Testis (tissue), 2 donors: ENCODE measurements at regions not wholly inside any gene's neighbourhood (a gene's known extent, or its start where the extent isn't known, plus 50 kb on each side); places are given as distances from the start of the nearest gene placed in this dataset.

Experiments used
- DNase-seq: peaks from one replicate; pipeline ENCODE4 v3.0.0-alpha.2; 2019
- H3K27ac ChIP-seq, 2 donors: fragments of 200-600 bp; sonication (generic); one replicate each; pipeline ENCODE4 v1.5.1; 2019
- H3K27me3 ChIP-seq: fragments of 200-600 bp; sonication (generic); one replicate; pipeline ENCODE4 v1.5.1; 2019
- H3K36me3 ChIP-seq: fragments of 200-600 bp; sonication (generic); one replicate; pipeline ENCODE4 v1.5.1; 2017; ENCODE audit warnings: low read depth; ENCODE audit errors: missing control alignments
- H3K4me1 ChIP-seq: fragments of 200-600 bp; sonication (generic); one replicate; pipeline ENCODE4 v1.5.1; 2019
- H3K4me3 ChIP-seq, 2 donors: fragments of 200-600 bp; sonication (generic); one replicate each; pipeline ENCODE4 v1.5.1; 2017 to 2019
- H3K9me3 ChIP-seq: fragments of 200-600 bp; sonication (generic); one replicate; pipeline ENCODE4 v1.5.1; 2017
- POLR2A ChIP-seq: fragments of 450-650 bp; IDR thresholded peaks from one replicate; pipeline ENCODE4 v1.6.1; 2017; ENCODE audit warnings: antibody characterized with exemption, mild to moderate bottlenecking, moderate library complexity
- WGBS, 2 donors: methylation state at CpG; one replicate each; pipeline ENCODE4 v1.1.5; 2018; 5-methylcytosine and 5-hydroxymethylcytosine counted together
- intact Hi-C: fragments of 100-400 bp; cut with DNase I; formaldehyde crosslinking; loops from one replicate; pipeline ENCODE4 v1.15.1; 2023; ENCODE audit warnings: low total_unique reads
- TF ChIP-seq, protein P1 (sequence below), 3 experiments: fragments of 450-650 bp in 2 of 3; fragments of 200-600 bp in 1 of 3; sonication (generic) in 1 of 3; IDR thresholded peaks; one replicate each; pipeline ENCODE4 v1.5.1; 2016 to 2019; ENCODE audit warnings: antibody characterized with exemption in 3 of 3, mild to moderate bottlenecking in 2 of 3, moderate library complexity in 1 of 3

GRCh38 chr14:86570371-86570770, 1040.4 kb downstream of the FLRT2 start:
- DNase-seq = no peak

GRCh38 chr14:86543521-86543920, 1013.6 kb downstream of the FLRT2 start:
- TF ChIP-seq, protein P1, sequence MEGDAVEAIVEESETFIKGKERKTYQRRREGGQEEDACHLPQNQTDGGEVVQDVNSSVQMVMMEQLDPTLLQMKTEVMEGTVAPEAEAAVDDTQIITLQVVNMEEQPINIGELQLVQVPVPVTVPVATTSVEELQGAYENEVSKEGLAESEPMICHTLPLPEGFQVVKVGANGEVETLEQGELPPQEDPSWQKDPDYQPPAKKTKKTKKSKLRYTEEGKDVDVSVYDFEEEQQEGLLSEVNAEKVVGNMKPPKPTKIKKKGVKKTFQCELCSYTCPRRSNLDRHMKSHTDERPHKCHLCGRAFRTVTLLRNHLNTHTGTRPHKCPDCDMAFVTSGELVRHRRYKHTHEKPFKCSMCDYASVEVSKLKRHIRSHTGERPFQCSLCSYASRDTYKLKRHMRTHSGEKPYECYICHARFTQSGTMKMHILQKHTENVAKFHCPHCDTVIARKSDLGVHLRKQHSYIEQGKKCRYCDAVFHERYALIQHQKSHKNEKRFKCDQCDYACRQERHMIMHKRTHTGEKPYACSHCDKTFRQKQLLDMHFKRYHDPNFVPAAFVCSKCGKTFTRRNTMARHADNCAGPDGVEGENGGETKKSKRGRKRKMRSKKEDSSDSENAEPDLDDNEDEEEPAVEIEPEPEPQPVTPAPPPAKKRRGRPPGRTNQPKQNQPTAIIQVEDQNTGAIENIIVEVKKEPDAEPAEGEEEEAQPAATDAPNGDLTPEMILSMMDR (IDR thresholded peaks at IDR 0.05) = no peak
- TF ChIP-seq POLR2A = no peak
- intact Hi-C loops = no loop called here
- no peaks in the 10 kb centered on the region for H3K9me3 ChIP-seq
- H3K27ac ChIP-seq = no peak overlapping the region
- H3K4me1 ChIP-seq = no peaks in the 10 kb centered on the region
- no peaks in the 10 kb centered on the region for H3K27me3 ChIP-seq
- H3K36me3 ChIP-seq = no peaks in the 10 kb centered on the region
- H3K4me3 ChIP-seq = no peak overlapping the region
- DNase-seq = no peak

More at GRCh38 chr14:86570371-86570770, 1040.4 kb downstream of the FLRT2 start:
- TF ChIP-seq POLR2A = no peak
- TF ChIP-seq, protein P1 (IDR thresholded peaks at IDR 0.05) = no peak
- Histone ChIP-seq H3K36me3 (no peaks in the 10 kb centered on the region), H3K4me1 (no peaks in the 10 kb centered on the region), H3K9me3 (no peaks in the 10 kb centered on the region), H3K27me3 (no peaks in the 10 kb centered on the region), H3K27ac (no peak overlapping the region), H3K4me3 (no peak overlapping the region)
- intact Hi-C loops = no loop called here

DNA sequence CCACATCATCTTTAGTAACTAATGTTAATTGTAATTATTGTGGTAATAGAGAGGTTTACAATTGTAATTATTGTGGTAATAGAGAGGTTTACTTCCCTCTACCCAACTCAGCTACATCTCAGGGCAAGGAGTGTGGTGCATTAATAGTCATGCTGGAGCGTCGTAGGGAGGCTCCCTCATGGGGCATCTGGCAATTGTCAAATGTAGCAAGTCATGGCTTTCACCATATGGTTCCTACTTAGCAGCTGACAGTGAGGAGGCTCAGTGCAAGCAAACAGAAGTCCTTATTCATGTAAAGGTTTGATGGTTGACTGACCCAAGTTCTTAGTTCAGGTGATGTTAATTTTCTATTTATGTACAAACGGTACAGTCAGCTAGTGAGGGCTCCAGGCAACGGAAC, 1012.0 kb downstream of the FLRT2 start:
- DNase-seq = no peak
- Histone ChIP-seq H3K27ac (no peak overlapping the region), H3K4me1 (no peaks in the 10 kb centered on the region), H3K4me3 (no peak overlapping the region), H3K9me3 (no peaks in the 10 kb centered on the region), H3K36me3 (no peaks in the 10 kb centered on the region), H3K27me3 (no peaks in the 10 kb centered on the region)
- 79 to 89% methylated on average over 4 of the region's 4 CpGs for WGBS, 2 donors
- no peak for TF ChIP-seq POLR2A
- TF ChIP-seq, protein P1 (IDR thresholded peaks at IDR 0.05) = no peak
- intact Hi-C loops = no loop called here

GRCh38 chr14:86540636-86541247, 1010.8 kb downstream of the FLRT2 start:
- H3K36me3 ChIP-seq = no peaks in the 10 kb centered on the region
- TF ChIP-seq, protein P1 (IDR thresholded peaks at IDR 0.05) = no peak
- no peak for TF ChIP-seq POLR2A
- no peak for DNase-seq
- intact Hi-C loops = no loop called here
- no peaks in the 10 kb centered on the region for H3K4me1 ChIP-seq
- no peak overlapping the region for H3K4me3 ChIP-seq
- H3K27me3 ChIP-seq = no peaks in the 10 kb centered on the region
- H3K27ac ChIP-seq = no peak overlapping the region
- WGBS, 2 donors = 79 to 85% methylated on average over 6 of the region's 6 CpGs
- H3K9me3 ChIP-seq = no peaks in the 10 kb centered on the region

DNA sequence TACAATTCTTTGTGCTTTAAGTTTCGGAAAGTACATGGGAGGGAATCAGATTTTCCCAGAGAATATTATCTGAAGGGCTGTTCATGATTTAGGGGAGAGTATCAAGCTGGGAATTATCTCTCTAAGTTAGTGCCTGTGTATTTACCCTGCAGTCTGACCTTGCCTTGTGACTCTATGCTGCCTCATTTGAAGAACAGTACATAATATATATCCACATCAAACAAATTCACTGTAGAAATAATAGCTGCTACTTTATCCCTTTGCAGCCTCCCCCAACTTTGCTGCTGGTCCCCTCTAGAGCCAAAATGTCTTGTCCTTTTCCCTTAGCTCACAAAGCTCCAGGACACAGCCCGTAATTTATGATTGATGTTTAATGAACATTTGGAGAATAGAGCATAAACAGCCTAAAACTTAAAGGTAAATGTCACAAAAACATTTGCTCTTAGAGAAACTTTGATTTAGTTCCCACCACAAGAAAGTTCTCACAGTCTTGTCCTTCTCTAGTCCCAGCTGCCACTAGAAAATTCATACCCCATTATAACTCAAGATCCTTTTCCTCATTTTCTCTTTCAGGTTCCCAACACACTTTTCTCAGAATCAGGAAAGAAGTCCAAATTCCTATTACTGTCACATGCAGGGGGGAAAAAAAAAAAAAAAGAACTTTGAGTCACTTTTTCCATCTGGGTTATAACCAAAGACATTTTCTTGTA, 1009.6 kb downstream of the FLRT2 start:
- Histone ChIP-seq H3K27ac (no peak overlapping the region), H3K4me1 (no peaks in the 10 kb centered on the region), H3K36me3 (no peaks in the 10 kb centered on the region), H3K4me3 (no peak overlapping the region), H3K27me3 (no peaks in the 10 kb centered on the region), H3K9me3 (no peaks in the 10 kb centered on the region)
- DNase-seq = no peak
- 77 to 83% methylated on average over 2 of the region's 2 CpGs for WGBS, 2 donors
- intact Hi-C loops = no loop called here
- TF ChIP-seq, protein P1 (IDR thresholded peaks at IDR 0.05) = no peak
- TF ChIP-seq POLR2A = no peak
